ENCODE measurements at regions not wholly inside any gene's neighbourhood (a gene's known extent, or its start where the extent isn't known, plus 50 kb on each side); places are given as distances from the start of the nearest gene placed in this dataset.

- TF ChIP-seq POLR2A (IDR thresholded peaks at IDR 0.05): no peak
- TF ChIP-seq, protein P1, sequence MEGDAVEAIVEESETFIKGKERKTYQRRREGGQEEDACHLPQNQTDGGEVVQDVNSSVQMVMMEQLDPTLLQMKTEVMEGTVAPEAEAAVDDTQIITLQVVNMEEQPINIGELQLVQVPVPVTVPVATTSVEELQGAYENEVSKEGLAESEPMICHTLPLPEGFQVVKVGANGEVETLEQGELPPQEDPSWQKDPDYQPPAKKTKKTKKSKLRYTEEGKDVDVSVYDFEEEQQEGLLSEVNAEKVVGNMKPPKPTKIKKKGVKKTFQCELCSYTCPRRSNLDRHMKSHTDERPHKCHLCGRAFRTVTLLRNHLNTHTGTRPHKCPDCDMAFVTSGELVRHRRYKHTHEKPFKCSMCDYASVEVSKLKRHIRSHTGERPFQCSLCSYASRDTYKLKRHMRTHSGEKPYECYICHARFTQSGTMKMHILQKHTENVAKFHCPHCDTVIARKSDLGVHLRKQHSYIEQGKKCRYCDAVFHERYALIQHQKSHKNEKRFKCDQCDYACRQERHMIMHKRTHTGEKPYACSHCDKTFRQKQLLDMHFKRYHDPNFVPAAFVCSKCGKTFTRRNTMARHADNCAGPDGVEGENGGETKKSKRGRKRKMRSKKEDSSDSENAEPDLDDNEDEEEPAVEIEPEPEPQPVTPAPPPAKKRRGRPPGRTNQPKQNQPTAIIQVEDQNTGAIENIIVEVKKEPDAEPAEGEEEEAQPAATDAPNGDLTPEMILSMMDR (IDR thresholded peaks at IDR 0.05): no peak
Observed at GRCh38 chr2:46845542-46846486, 69.8 kb downstream of the MCFD2 start.
